ENCODE measurements at regions not wholly inside any gene's neighbourhood (a gene's known extent, or its start where the extent isn't known, plus 50 kb on each side); places are given as distances from the start of the nearest gene placed in this dataset.

DNA sequence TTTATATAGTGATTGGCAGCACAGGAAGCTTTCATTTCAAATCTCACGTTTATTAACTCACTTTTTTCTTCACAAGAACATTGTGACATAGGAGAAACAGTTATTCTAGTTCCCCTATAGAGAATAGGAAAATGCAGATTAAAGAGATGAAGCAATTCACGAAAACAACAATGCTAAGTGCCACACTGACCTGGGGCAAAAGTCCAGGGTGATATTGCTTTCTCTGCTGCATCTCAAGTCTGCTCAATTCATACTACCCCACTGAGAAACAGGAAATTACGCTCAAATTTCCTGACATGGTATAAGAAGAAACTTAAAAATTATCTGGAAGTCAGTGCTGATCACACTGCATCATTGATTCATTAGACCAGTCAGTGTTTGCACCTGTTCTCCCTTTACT lies 66.7 kb upstream of the SEMA6D start:
- no peak overlapping the region for H3K27ac ChIP-seq (ENCODE audit: low read depth, low read length, poor library complexity, severe bottlenecking)
- intact Hi-C loops (cut with micrococcal nuclease; ENCODE audit: unreplicated experiment) = no loop called here
- no peaks in the 10 kb centered on the region for H4K20me1 ChIP-seq (ENCODE audit: insufficient read depth, low read length)
- H3K4me2 ChIP-seq (ENCODE audit: low read length) = no peak overlapping the region
- DNase-seq (ENCODE audit: low spot score) = no peak
- POLR2A ChIA-PET = interaction anchor here (1.1 kb wide), 1 partner anchor 303 kb away, joined by 3 read pairs; no protein-coding TSS in a partner anchor
- no peaks in the 10 kb centered on the region for H3K9me3 ChIP-seq (ENCODE audit: low read length)
- H3K9me2 ChIP-seq (ENCODE audit: insufficient read depth, low read length) = no peaks in the 10 kb centered on the region
- H3K4me3 ChIP-seq (ENCODE audit: low read depth, low read length, poor library complexity, severe bottlenecking) = no peak overlapping the region
- H3K36me3 ChIP-seq (ENCODE audit: insufficient read depth, low read length) = no peaks in the 10 kb centered on the region
- no TSS peak for BruUV-seq (replicated peaks)
- no peak for TF ChIP-seq EZH2phosphoT487 (IDR thresholded peaks at IDR 0.05; ENCODE audit: borderline replicate concordance, low read depth, low read length)
- CTCF ChIA-PET (ENCODE audit: unreplicated experiment) = no interaction called here
- H3K79me2 ChIP-seq (ENCODE audit: insufficient read depth, low read depth, low read length) = no peaks in the 10 kb centered on the region
- no peak overlapping the region for H2AFZ ChIP-seq (ENCODE audit: low read length)
- no peaks in the 10 kb centered on the region for H3K4me1 ChIP-seq (ENCODE audit: insufficient read depth, low read length, poor library complexity, severe bottlenecking)

DNA sequence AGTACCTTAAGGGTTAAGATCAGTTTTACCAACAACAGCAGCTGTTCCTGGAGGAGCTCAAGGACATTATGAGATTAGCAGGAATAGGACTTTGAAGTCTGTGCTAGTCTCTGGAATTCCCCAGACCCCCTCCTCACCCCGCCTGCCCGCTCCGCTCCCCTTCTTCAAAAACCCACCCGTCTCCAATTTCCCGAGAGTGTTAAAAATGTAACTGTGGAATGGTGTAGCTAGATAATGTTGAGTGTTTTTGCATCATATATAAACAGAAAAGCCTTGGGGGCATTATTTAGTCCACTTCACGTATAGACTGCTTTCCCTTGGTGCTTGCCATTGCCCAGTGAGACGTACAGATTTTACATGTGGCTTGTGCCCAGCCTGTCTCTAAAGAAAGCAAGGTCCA lies 65.0 kb upstream of the SEMA6D start:
- BruUV-seq (replicated peaks) = no TSS peak
- POLR2A ChIA-PET = no interaction called here
- intact Hi-C loops (cut with micrococcal nuclease; ENCODE audit: unreplicated experiment) = no loop called here
- no peaks in the 10 kb centered on the region for H3K4me1 ChIP-seq (ENCODE audit: insufficient read depth, low read length, poor library complexity, severe bottlenecking)
- no peak overlapping the region for H3K4me3 ChIP-seq (ENCODE audit: low read depth, low read length, poor library complexity, severe bottlenecking)
- no peak overlapping the region for H2AFZ ChIP-seq (ENCODE audit: low read length)
- H3K9me2 ChIP-seq (ENCODE audit: insufficient read depth, low read length) = no peaks in the 10 kb centered on the region
- no peak overlapping the region for H3K27ac ChIP-seq (ENCODE audit: low read depth, low read length, poor library complexity, severe bottlenecking)
- no peak for DNase-seq (ENCODE audit: low spot score)
- H4K20me1 ChIP-seq (ENCODE audit: insufficient read depth, low read length) = no peaks in the 10 kb centered on the region
- no peaks in the 10 kb centered on the region for H3K9me3 ChIP-seq (ENCODE audit: low read length)
- H3K79me2 ChIP-seq (ENCODE audit: insufficient read depth, low read depth, low read length) = no peaks in the 10 kb centered on the region
- H3K4me2 ChIP-seq (ENCODE audit: low read length) = no peak overlapping the region
- CTCF ChIA-PET (ENCODE audit: unreplicated experiment) = no interaction called here
- no peaks in the 10 kb centered on the region for H3K36me3 ChIP-seq (ENCODE audit: insufficient read depth, low read length)
- TF ChIP-seq EZH2phosphoT487 (IDR thresholded peaks at IDR 0.05; ENCODE audit: borderline replicate concordance, low read depth, low read length) = no peak
- TF ChIP-seq, protein P1, sequence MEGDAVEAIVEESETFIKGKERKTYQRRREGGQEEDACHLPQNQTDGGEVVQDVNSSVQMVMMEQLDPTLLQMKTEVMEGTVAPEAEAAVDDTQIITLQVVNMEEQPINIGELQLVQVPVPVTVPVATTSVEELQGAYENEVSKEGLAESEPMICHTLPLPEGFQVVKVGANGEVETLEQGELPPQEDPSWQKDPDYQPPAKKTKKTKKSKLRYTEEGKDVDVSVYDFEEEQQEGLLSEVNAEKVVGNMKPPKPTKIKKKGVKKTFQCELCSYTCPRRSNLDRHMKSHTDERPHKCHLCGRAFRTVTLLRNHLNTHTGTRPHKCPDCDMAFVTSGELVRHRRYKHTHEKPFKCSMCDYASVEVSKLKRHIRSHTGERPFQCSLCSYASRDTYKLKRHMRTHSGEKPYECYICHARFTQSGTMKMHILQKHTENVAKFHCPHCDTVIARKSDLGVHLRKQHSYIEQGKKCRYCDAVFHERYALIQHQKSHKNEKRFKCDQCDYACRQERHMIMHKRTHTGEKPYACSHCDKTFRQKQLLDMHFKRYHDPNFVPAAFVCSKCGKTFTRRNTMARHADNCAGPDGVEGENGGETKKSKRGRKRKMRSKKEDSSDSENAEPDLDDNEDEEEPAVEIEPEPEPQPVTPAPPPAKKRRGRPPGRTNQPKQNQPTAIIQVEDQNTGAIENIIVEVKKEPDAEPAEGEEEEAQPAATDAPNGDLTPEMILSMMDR (conservative IDR thresholded peaks at IDR 0.05; ENCODE audit: low read length) = no peak

DNA sequence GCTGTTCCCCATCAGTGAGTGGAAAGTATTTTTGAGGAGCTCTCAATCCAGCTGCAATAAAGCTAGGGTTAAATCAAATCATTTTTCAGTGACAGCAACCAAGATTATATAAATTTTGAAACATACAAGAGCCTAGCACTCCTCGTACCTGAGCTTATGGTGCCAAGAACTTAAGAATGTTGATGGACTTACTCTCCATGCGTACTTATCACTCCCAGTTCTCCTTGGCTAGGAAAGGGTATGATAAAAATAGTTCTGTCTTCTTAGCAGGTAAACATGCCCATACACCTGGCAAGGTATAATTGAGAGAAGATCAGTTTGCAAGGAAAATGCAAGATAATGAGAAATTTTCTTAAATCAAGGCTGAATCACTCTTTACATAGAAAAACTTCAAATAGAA lies 64.5 kb upstream of the SEMA6D start:
- ChIA-PET CTCF (ENCODE audit: unreplicated experiment) (no interaction called here), POLR2A (interaction anchor here (0.6 kb wide), 1 partner anchor 248 kb away, joined by 3 read pairs; no protein-coding TSS in a partner anchor)
- TF ChIP-seq EZH2phosphoT487 (IDR thresholded peaks at IDR 0.05; ENCODE audit: borderline replicate concordance, low read depth, low read length) = no peak
- TF ChIP-seq, protein P1 (conservative IDR thresholded peaks at IDR 0.05; ENCODE audit: low read length) = no peak
- Histone ChIP-seq H3K4me1 (ENCODE audit: insufficient read depth, low read length, poor library complexity, severe bottlenecking) (no peaks in the 10 kb centered on the region), H3K79me2 (ENCODE audit: insufficient read depth, low read depth, low read length) (no peaks in the 10 kb centered on the region), H4K20me1 (ENCODE audit: insufficient read depth, low read length) (no peaks in the 10 kb centered on the region), H3K9me3 (ENCODE audit: low read length) (no peaks in the 10 kb centered on the region), H3K36me3 (ENCODE audit: insufficient read depth, low read length) (no peaks in the 10 kb centered on the region), H3K27ac (ENCODE audit: low read depth, low read length, poor library complexity, severe bottlenecking) (no peak overlapping the region), H3K4me2 (ENCODE audit: low read length) (no peak overlapping the region), H3K9me2 (ENCODE audit: insufficient read depth, low read length) (no peaks in the 10 kb centered on the region), H2AFZ (ENCODE audit: low read length) (no peak overlapping the region), H3K4me3 (ENCODE audit: low read depth, low read length, poor library complexity, severe bottlenecking) (no peak overlapping the region)
- intact Hi-C loops (cut with micrococcal nuclease; ENCODE audit: unreplicated experiment) = no loop called here
- no TSS peak for BruUV-seq (replicated peaks)
- DNase-seq (ENCODE audit: low spot score) = no peak

All from OCI-LY7 (cell line).